HG03342 (cell line): ENCODE measurements at regions not wholly inside any gene's neighbourhood (a gene's known extent, or its start where the extent isn't known, plus 50 kb on each side); places are given as distances from the start of the nearest gene placed in this dataset.
"Not testable (repeated sequence)": the region's sequence is repeated elsewhere in the genome, so short reads cannot be mapped to it uniquely, and the experiment has no call there.

Experiments
- ATAC-seq: cut with Tn5 transposase; IDR thresholded peaks from one replicate; pipeline ENCODE4 v1.9.1; 2021; ENCODE audit warnings: mild to moderate bottlenecking, moderate library complexity; ENCODE audit not compliant: unreplicated experiment

- ATAC-seq = no peak
Measured at GRCh38 chr13:90447034-90447733, 900.3 kb upstream of the MIR17HG start.

GRCh38 chr13:90447734-90448101 is 899.8 kb upstream of the MIR17HG start:
- ATAC-seq = no peak

- ATAC-seq = no peak
Measured at GRCh38 chr13:90448466-90449037, 898.9 kb upstream of the MIR17HG start.

- ATAC-seq = no peak
Measured at GRCh38 chr13:90453342-90453741, 894.1 kb upstream of the MIR17HG start.

- ATAC-seq = no peak
Measured at GRCh38 chr13:90454002-90454636, 893.4 kb upstream of the MIR17HG start.

GRCh38 chr13:90455067-90455466 is 892.4 kb upstream of the MIR17HG start:
- ATAC-seq = no peak

GRCh38 chr13:90455823-90456222 is 891.7 kb upstream of the MIR17HG start:
- no peak for ATAC-seq

GRCh38 chr13:90461398-90461797 is 886.1 kb upstream of the MIR17HG start:
- ATAC-seq = no peak

GRCh38 chr13:90477216-90477615 is 870.3 kb upstream of the MIR17HG start:
- ATAC-seq = no peak

GRCh38 chr13:90483906-90484305 is 863.6 kb upstream of the MIR17HG start:
- ATAC-seq = no peak

GRCh38 chr13:90485436-90485835 is 862.1 kb upstream of the MIR17HG start:
- ATAC-seq = no peak

GRCh38 chr13:90492872-90493271 is 854.6 kb upstream of the MIR17HG start:
- ATAC-seq = no peak

GRCh38 chr13:90493667-90494066 is 853.8 kb upstream of the MIR17HG start:
- ATAC-seq = no peak

GRCh38 chr13:90494849-90495248 is 852.6 kb upstream of the MIR17HG start:
- not testable (repeated sequence) for ATAC-seq

- ATAC-seq = no peak
Measured at GRCh38 chr13:90498096-90498495, 849.4 kb upstream of the MIR17HG start.

- ATAC-seq = no peak
Measured at GRCh38 chr13:90498816-90499215, 848.7 kb upstream of the MIR17HG start.

- ATAC-seq = no peak
Measured at GRCh38 chr13:90500569-90500968, 846.9 kb upstream of the MIR17HG start.

- ATAC-seq = no peak
Measured at GRCh38 chr13:90502153-90502552, 845.3 kb upstream of the MIR17HG start.

GRCh38 chr13:90502762-90503161 is 844.7 kb upstream of the MIR17HG start:
- ATAC-seq = no peak

GRCh38 chr13:90510319-90510718 is 837.2 kb upstream of the MIR17HG start:
- ATAC-seq = no peak

- no peak for ATAC-seq
Measured at GRCh38 chr13:90511903-90512302, 835.6 kb upstream of the MIR17HG start.

GRCh38 chr13:90514712-90515111 is 832.8 kb upstream of the MIR17HG start:
- ATAC-seq = not testable (repeated sequence)
